ENCODE measurements at regions not wholly inside any gene's neighbourhood (a gene's known extent, or its start where the extent isn't known, plus 50 kb on each side); places are given as distances from the start of the nearest gene placed in this dataset.

GRCh38 chr5:158301186-158301585, 442.2 kb upstream of the CLINT1 start:
- DNase-seq (ENCODE audit: low spot score), result no peak

DNA sequence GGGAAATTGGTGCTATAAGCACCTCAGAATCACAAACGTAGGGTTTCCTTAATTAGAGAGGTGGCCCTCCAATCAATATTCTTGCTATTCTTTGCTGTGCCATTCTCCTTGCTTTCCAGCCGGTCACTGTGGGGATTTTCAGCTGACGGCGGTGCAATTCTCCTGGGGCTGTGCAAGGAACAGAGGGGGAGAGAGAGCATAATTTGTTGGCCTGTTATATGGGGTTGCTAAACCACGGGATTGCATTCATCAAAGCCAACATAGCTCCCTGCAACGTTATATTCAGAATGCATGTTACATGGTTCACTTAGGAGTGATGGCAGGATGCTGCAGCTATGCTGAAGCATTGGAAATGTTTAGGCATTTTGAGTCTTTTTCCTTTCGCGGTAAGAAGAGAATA, 441.3 kb upstream of the CLINT1 start:
- no peak for DNase-seq (ENCODE audit: low spot score)

GRCh38 chr5:158297002-158297527, 438.1 kb upstream of the CLINT1 start:
- no peak for DNase-seq (ENCODE audit: low spot score)

DNA sequence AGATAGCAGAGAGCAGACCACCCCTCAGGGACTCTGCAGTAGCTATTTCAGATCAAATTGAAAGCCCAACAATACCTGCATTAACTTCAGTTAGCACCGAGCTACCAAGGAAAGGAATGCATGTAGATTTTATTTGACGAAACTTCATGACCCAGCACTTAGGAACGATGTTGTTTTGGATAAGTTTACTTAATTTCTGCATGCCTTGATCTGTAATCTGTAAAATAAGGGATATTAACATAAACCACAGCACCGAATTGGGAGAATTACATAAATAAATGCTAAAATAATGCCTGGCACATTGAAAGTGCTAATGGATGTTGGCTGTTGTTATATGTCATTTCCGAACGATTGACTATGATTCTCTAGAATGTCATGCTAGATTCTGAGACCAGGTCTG, 435.8 kb upstream of the CLINT1 start:
- DNase-seq (ENCODE audit: low spot score), result no peak

- no peak for DNase-seq (ENCODE audit: low spot score)
Measured at GRCh38 chr5:158292981-158293380, 434.0 kb upstream of the CLINT1 start.

DNA sequence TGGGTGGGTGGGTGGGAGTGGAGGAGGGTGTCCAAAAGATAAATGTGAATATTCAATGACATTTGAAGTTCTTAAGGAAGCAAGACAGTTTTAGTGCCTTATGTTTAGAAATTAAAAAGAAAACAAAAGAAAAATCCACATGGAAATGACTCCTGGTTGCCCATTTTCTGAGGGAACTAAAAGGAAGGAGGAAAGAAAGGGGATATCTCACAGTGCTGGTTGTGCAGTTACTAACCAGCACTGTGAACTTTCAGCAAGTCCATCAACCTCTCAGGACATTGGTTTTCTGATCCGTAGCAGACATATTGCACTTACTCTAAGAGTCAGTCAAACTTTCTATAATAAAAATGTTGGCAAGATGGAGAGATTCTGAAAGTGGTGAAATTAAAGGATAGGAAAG, 431.0 kb upstream of the CLINT1 start:
- DNase-seq (ENCODE audit: low spot score), result no peak

- DNase-seq (ENCODE audit: low spot score), result no peak
Measured at GRCh38 chr5:158288272-158288657, 429.3 kb upstream of the CLINT1 start.

GRCh38 chr5:158287643-158288271, 428.8 kb upstream of the CLINT1 start:
- DNase-seq (ENCODE audit: low spot score), result no peak

- no peak for DNase-seq (ENCODE audit: low spot score)
Measured at GRCh38 chr5:158286827-158287226, 427.9 kb upstream of the CLINT1 start.

DNA sequence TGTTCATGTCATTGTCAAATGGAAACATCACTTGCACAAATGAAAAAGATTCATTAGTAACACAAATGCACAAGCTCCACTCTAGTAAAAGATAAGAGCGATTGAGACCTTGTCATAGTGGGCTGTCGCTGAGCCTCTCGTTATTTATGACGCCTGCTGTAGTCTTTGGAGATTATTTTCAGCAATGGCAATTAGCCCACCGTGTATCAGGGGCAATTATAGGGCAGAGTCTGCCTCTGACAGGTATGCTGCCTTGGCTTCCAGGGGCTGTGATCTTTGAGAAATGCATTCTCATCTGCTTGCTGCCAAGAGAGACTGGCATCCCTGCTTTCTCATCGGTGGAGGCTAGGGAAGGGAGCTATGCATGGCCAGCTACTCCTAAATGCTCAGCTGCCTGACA, 426.8 kb upstream of the CLINT1 start:
- no peak for DNase-seq (ENCODE audit: low spot score)

DNA sequence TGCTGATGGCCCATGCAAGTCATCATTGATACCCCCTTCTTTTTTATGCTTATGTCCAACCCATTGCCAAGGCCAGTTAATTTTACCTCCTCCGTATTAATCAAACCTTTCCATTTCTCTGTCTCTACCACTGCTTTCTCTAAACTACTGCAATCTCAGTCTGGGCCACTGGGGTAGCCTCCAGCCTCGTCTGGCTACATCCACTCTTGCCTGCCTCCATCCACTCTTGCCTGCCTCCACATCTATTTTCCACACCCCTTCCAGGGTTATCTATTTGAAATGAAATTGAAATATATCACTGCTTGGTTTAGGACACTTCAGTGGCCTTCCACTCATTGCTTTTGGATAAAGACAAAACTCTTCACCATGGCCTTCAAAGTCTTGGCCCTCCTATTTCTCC, 425.3 kb upstream of the CLINT1 start:
- no peak for DNase-seq (ENCODE audit: low spot score)

- no peak for DNase-seq (ENCODE audit: low spot score)
Measured at GRCh38 chr5:158283397-158283796, 424.5 kb upstream of the CLINT1 start.

GRCh38 chr5:158278216-158278925, 419.4 kb upstream of the CLINT1 start:
- no peak for DNase-seq (ENCODE audit: low spot score)

GRCh38 chr5:158277276-158277675, 418.3 kb upstream of the CLINT1 start:
- DNase-seq (ENCODE audit: low spot score), result no peak

GRCh38 chr5:158276692-158277091, 417.7 kb upstream of the CLINT1 start:
- no peak for DNase-seq (ENCODE audit: low spot score)

- no peak for DNase-seq (ENCODE audit: low spot score)
Measured at GRCh38 chr5:158275511-158275910, 416.6 kb upstream of the CLINT1 start.

GRCh38 chr5:158273035-158273434, 414.1 kb upstream of the CLINT1 start:
- DNase-seq (ENCODE audit: low spot score), result no peak

DNA sequence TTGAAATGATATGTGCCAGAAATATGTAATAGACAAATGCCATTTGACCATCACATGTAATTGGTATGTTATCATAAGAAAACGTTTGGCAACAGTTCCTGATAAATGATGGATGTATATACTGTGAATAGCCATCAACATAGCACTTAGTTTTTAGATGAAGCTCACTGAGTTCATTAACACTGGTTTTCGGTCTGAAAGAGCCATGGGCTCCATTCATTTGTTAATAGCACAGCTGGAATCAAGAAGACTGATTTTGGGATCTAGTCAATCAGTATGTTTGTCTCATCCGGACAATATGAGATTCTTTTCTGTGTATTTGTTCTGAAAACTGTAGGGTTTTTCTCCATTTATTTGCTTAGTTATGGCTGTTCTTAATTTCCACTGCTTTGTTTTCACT, 413.5 kb upstream of the CLINT1 start:
- DNase-seq (ENCODE audit: low spot score), result no peak

GRCh38 chr5:158270996-158271554, 412.1 kb upstream of the CLINT1 start:
- no peak for DNase-seq (ENCODE audit: low spot score)

- peak; percentile 50 for DNase-seq (ENCODE audit: low spot score)
Measured at GRCh38 chr5:158268286-158268685, 409.3 kb upstream of the CLINT1 start.

- DNase-seq (ENCODE audit: low spot score), result no peak
Measured at GRCh38 chr5:158267228-158267627, 408.3 kb upstream of the CLINT1 start.

- no peak for DNase-seq (ENCODE audit: low spot score)
Measured at GRCh38 chr5:158265931-158266700, 407.2 kb upstream of the CLINT1 start.

DNA sequence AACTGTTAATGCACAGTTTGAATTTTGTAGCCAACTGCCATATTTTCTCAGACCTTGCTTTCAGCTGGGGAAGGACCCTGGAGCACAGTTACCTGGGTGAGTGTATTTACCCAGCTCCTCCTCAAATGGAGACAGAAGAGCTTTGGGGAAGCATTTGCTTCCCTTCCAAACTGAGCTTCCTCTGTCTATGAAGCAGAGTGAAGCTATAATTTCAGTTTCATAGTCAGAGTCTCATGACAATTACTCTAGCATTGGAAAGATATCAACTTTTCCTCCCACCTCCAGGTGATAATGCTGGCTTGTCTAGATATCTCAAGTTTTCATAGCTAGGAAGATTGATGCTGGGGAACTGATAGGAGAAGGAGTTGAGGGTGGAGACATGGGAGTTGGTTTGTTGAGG, 406.4 kb upstream of the CLINT1 start:
- DNase-seq (ENCODE audit: low spot score), result no peak
